Sigmoid colon (tissue), 6 donors: ENCODE measurements at regions not wholly inside any gene's neighbourhood (a gene's known extent, or its start where the extent isn't known, plus 50 kb on each side); places are given as distances from the start of the nearest gene placed in this dataset.

Experiments used
- DNase-seq: peaks from one replicate; pipeline ENCODE4 v3.0.0-alpha.2; 2019
- H3K27ac ChIP-seq, 4 donors: fragments of 200-600 bp; sonication (generic); one replicate each; pipeline ENCODE4 v1.5.1; 2016 to 2019; ENCODE audit warnings: mild to moderate bottlenecking in 1 of 4
- H3K27me3 ChIP-seq, 3 donors: fragments of 200-600 bp; sonication (generic); one replicate each; pipeline ENCODE4 v1.5.1; 2019; ENCODE audit warnings: mild to moderate bottlenecking in 1 of 3
- H3K36me3 ChIP-seq, 4 donors: fragments of 200-600 bp; sonication (generic); one replicate each; pipeline ENCODE4 v1.5.1; 2016 to 2019
- H3K4me1 ChIP-seq, 4 donors: fragments of 200-600 bp; sonication (generic); one replicate each; pipeline ENCODE4 v1.5.1; 2017 to 2019
- H3K4me3 ChIP-seq, 4 donors: fragments of 200-600 bp; sonication (generic); one replicate each; pipeline ENCODE4 v1.5.1; 2017 to 2019; ENCODE audit warnings: mild to moderate bottlenecking in 2 of 4, moderate library complexity in 1 of 4
- H3K9me3 ChIP-seq, 4 donors: fragments of 200-600 bp in 3 of 4; sonication (generic) in 3 of 4; one replicate each; pipeline versions ENCODE4 v1.5.1 to v1.6.1; 2013 to 2019
- EP300 ChIP-seq, 4 donors: sonication (generic); formaldehyde crosslinking; IDR thresholded peaks; one replicate each; pipeline ENCODE4 v1.6.1; 2017; ENCODE audit warnings: antibody characterized with exemption in 4 of 4
- POLR2A ChIP-seq, 2 donors: fragments of 450-650 bp; IDR thresholded peaks; one replicate each; pipeline ENCODE4 v1.6.1; 2016; ENCODE audit warnings: antibody characterized with exemption in 2 of 2, mild to moderate bottlenecking in 2 of 2, moderate library complexity in 2 of 2
- POLR2AphosphoS5 ChIP-seq, 4 donors: sonication (generic); formaldehyde crosslinking; IDR thresholded peaks; one replicate each; pipeline ENCODE4 v1.6.1; 2017; ENCODE audit warnings: antibody characterized with exemption in 4 of 4
- WGBS, 2 donors: extraction: QIAGEN DNeasy Blood & Tissue Kit; methylation state at CpG; one replicate each; pipeline ENCODE4 v1.1.7; 2013; 5-methylcytosine and 5-hydroxymethylcytosine counted together
- intact Hi-C: fragments of 100-400 bp; cut with DNase I; formaldehyde crosslinking; loops from one replicate; pipeline ENCODE4 v1.15.1; 2023
- TF ChIP-seq, protein P1 (sequence below), 4 experiments: fragments of 450-650 bp in 3 of 4; fragments of 200-600 bp in 1 of 4; IDR thresholded peaks; one replicate each; pipeline ENCODE4 v1.5.1; 2016 to 2019; ENCODE audit warnings: antibody characterized with exemption in 4 of 4, mild to moderate bottlenecking in 3 of 4, moderate library complexity in 2 of 4
- donor health status: healthy with polysubstance abuse.
- donor health status: healthy.

DNA sequence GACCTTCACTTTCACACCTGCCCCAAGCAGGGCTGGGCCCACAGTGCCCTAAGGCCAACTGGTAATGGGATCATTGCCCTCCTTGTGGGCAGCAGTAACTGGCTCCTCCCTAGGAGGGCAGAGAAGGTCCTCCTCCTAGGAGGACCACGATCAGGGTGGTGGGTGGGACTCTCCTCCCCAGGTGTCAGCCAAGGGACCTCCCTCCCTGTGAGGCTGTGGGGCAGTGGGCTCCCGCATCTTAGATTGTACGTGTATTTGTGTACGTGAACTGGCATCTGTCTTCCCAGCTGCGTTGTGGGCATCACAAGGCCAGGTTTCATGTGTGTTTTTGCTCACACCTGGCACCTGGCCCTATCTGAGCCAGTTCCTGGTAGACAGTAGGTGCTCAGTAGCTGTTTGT, 111.8 kb downstream of the SOX1 start:
- Histone ChIP-seq H3K27ac (no peak overlapping the region), H3K27me3 (peaks cover 0 to 30% (median 0%) of the 10 kb centered on the region in 3 donors), H3K9me3 (no peaks in the 10 kb centered on the region), H3K4me1 (peaks cover 0 to 17% (median 16%) of the 10 kb centered on the region in 4 donors), H3K36me3 (no peaks in the 10 kb centered on the region), H3K4me3 (no peak overlapping the region)
- WGBS, 2 donors, result 88 to 91% methylated on average over 5 of the region's 5 CpGs
- intact Hi-C loops, result no loop called here
- DNase-seq, result no peak
- TF ChIP-seq EP300 (IDR thresholded peaks at IDR 0.05) (no peak), POLR2AphosphoS5 (IDR thresholded peaks at IDR 0.05) (no peak), POLR2A (IDR thresholded peaks at IDR 0.05) (no peak)
- TF ChIP-seq, protein P1, sequence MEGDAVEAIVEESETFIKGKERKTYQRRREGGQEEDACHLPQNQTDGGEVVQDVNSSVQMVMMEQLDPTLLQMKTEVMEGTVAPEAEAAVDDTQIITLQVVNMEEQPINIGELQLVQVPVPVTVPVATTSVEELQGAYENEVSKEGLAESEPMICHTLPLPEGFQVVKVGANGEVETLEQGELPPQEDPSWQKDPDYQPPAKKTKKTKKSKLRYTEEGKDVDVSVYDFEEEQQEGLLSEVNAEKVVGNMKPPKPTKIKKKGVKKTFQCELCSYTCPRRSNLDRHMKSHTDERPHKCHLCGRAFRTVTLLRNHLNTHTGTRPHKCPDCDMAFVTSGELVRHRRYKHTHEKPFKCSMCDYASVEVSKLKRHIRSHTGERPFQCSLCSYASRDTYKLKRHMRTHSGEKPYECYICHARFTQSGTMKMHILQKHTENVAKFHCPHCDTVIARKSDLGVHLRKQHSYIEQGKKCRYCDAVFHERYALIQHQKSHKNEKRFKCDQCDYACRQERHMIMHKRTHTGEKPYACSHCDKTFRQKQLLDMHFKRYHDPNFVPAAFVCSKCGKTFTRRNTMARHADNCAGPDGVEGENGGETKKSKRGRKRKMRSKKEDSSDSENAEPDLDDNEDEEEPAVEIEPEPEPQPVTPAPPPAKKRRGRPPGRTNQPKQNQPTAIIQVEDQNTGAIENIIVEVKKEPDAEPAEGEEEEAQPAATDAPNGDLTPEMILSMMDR (IDR thresholded peaks at IDR 0.05), result no peak

DNA sequence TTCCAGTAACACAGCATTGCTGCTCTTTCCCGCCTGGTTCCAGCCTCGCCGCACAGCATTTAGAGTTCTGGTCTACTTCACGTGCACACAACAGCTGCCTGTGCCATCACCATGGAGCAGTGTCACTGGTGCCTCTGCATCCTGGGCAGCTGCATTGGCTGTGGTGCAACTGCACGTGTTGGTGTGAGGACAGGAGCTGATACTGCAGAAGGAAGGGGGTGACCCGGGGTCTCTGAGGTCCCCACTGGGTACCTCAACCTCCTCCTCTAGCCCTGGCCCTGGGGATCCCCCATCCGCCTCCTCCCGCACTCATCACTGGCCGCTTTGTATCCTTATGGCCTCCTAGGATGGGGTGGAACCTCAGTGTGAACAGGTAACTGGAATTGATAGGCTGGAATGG, 112.5 kb downstream of the SOX1 start:
- H3K9me3 ChIP-seq, result no peaks in the 10 kb centered on the region
- no peak overlapping the region for H3K4me3 ChIP-seq
- intact Hi-C loops, result no loop called here
- WGBS, 2 donors, result 89 to 91% methylated on average over 9 of the region's 9 CpGs
- H3K36me3 ChIP-seq, result no peaks in the 10 kb centered on the region
- peaks cover 0 to 34% (median 0%) of the 10 kb centered on the region in 3 donors for H3K27me3 ChIP-seq
- no peak overlapping the region for H3K27ac ChIP-seq
- no peak for DNase-seq
- TF ChIP-seq EP300 (IDR thresholded peaks at IDR 0.05) (no peak), POLR2A (IDR thresholded peaks at IDR 0.05) (no peak), POLR2AphosphoS5 (IDR thresholded peaks at IDR 0.05) (no peak)
- TF ChIP-seq, protein P1 (IDR thresholded peaks at IDR 0.05), result no peak
- H3K4me1 ChIP-seq, result peaks cover 0 to 17% (median 16%) of the 10 kb centered on the region in 4 donors

DNA sequence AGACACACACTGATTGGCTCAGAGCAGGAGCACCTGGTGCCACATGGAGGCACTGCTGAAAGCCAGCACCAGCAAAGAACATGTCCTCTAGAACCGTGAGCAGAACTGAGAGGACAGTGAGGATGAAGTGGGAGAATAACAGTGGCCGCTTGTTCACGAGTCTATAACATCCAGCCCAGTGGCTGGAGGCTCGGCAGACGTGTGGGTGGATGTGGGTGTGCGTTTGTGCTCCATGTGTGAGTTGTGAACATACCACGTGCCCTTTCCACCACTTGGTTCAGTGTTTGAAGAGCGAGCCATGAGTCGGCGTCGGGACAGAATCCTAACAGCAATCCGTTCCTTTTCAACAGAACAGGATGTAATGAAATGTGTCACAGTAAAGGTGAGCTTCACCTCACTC, 113.0 kb downstream of the SOX1 start:
- no peak for DNase-seq
- intact Hi-C loops, result no loop called here
- Histone ChIP-seq H3K27me3 (peaks cover 0 to 34% (median 0%) of the 10 kb centered on the region in 3 donors), H3K9me3 (no peaks in the 10 kb centered on the region), H3K4me3 (no peak overlapping the region), H3K36me3 (no peaks in the 10 kb centered on the region), H3K27ac (no peak overlapping the region), H3K4me1 (peaks cover 0 to 17% (median 16%) of the 10 kb centered on the region in 4 donors)
- TF ChIP-seq POLR2AphosphoS5 (IDR thresholded peaks at IDR 0.05) (no peak), POLR2A (IDR thresholded peaks at IDR 0.05) (no peak), EP300 (IDR thresholded peaks at IDR 0.05) (no peak)
- TF ChIP-seq, protein P1 (IDR thresholded peaks at IDR 0.05), result no peak
- WGBS, 2 donors, result 87 to 89% methylated on average over 12 of the region's 12 CpGs

DNA sequence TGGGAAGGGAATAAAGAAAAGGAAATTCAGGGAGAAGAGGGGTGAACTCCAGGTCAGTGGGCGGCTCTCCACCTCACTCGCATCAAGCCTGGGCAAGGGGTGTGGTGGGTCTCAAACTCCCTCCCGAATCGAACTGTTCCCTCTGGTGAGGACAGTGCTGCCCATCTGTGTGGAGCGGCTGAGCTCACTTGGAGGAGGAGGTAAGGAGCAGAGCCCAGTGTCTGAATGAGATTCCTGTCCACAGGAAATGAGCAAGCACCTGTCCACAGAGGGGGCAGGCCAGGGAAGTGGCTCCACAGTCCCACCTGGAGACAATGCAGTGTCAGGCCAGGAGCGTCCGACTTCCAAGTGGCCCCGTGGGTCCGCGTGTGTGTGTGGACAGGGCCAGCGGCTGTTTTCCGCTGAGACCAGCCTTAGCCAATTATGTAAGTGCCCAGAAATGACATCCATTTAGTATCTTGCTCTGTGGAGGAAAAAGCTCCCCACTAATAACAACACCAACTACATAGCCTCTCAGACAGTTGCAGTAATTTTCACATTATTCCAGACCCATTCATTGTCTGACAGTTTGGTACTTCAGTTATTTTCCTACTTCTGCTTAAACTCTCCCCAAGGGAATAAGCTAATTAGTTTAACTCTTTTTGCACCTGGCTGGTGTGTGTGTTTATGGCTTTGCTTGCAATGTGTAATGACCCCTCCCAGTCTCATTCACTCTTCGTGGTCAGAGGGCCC, 114.6 kb downstream of the SOX1 start:
- no peak overlapping the region for H3K4me3 ChIP-seq
- 73 to 77% methylated on average over 13 of the region's 13 CpGs for WGBS, 2 donors
- H3K4me1 ChIP-seq, result peaks cover 0 to 17% (median 16%) of the 10 kb centered on the region in 4 donors
- H3K36me3 ChIP-seq, result no peaks in the 10 kb centered on the region
- DNase-seq, result no peak
- H3K9me3 ChIP-seq, result no peaks in the 10 kb centered on the region
- TF ChIP-seq EP300 (IDR thresholded peaks at IDR 0.05) (no peak), POLR2A (IDR thresholded peaks at IDR 0.05) (no peak), POLR2AphosphoS5 (IDR thresholded peaks at IDR 0.05) (no peak)
- TF ChIP-seq, protein P1 (IDR thresholded peaks at IDR 0.05), result no peak
- H3K27me3 ChIP-seq, result peaks cover 0 to 34% (median 0%) of the 10 kb centered on the region in 3 donors
- intact Hi-C loops, result no loop called here
- no peak overlapping the region for H3K27ac ChIP-seq
